Thyroid gland (tissue), 4 donors: ENCODE measurements at regions not wholly inside any gene's neighbourhood (a gene's known extent, or its start where the extent isn't known, plus 50 kb on each side); places are given as distances from the start of the nearest gene placed in this dataset.

ENCODE experiments used
- DNase-seq, 2 donors: peaks; one replicate each; pipeline ENCODE4 v3.0.0-alpha.2; 2019
- H3K27ac ChIP-seq, 3 donors: fragments of 200-600 bp; sonication (generic); 1 replicate in 2 of 3; 2 replicates in 1 of 3; pipeline ENCODE4 v1.5.1; 2016 to 2019; ENCODE audit warnings: mild to moderate bottlenecking in 1 of 3, moderate library complexity in 1 of 3
- H3K27me3 ChIP-seq: fragments of 200-600 bp; sonication (generic); one replicate; pipeline ENCODE4 v1.5.1; 2019
- H3K36me3 ChIP-seq, 2 donors: fragments of 200-600 bp; sonication (generic); one replicate each; pipeline ENCODE4 v1.5.1; 2016 to 2019
- H3K4me1 ChIP-seq, 2 donors: fragments of 200-600 bp; sonication (generic); one replicate each; pipeline ENCODE4 v1.5.1; 2017 to 2019
- H3K4me3 ChIP-seq, 3 donors: fragments of 200-600 bp; sonication (generic); replicated peaks in 1 of 3; 1 replicate in 2 of 3; 2 replicates in 1 of 3; pipeline ENCODE4 v1.5.1; 2016; ENCODE audit warnings: mild to moderate bottlenecking in 1 of 3
- H3K9me3 ChIP-seq: fragments of 200-600 bp; sonication (generic); one replicate; pipeline ENCODE4 v1.5.1; 2017
- POLR2A ChIP-seq, 2 donors: fragments of 450-650 bp; IDR thresholded peaks; one replicate each; pipeline ENCODE4 v1.6.1; 2017; ENCODE audit warnings: antibody characterized with exemption in 2 of 2, mild to moderate bottlenecking in 2 of 2, moderate library complexity in 1 of 2
- whole genome bisulfite sequencing, 2 donors: methylation state at CpG; one replicate each; pipeline ENCODE4 v1.1.5; 2017; 5-methylcytosine and 5-hydroxymethylcytosine counted together
- intact Hi-C: fragments of 100-400 bp; cut with DNase I; formaldehyde crosslinking; loops from one replicate; pipeline ENCODE4 v1.15.1; 2023
- TF ChIP-seq, protein P1 (sequence below), 6 experiments: fragments of 200-600 bp in 3 of 6; fragments of 450-650 bp in 3 of 6; sonication (generic) in 3 of 6; IDR thresholded peaks; one replicate each; pipeline ENCODE4 v1.5.1; 2016 to 2019; ENCODE audit warnings: antibody characterized with exemption in 6 of 6, mild to moderate bottlenecking in 2 of 6, inconsistent platforms in 1 of 6, moderate library complexity in 1 of 6

DNA sequence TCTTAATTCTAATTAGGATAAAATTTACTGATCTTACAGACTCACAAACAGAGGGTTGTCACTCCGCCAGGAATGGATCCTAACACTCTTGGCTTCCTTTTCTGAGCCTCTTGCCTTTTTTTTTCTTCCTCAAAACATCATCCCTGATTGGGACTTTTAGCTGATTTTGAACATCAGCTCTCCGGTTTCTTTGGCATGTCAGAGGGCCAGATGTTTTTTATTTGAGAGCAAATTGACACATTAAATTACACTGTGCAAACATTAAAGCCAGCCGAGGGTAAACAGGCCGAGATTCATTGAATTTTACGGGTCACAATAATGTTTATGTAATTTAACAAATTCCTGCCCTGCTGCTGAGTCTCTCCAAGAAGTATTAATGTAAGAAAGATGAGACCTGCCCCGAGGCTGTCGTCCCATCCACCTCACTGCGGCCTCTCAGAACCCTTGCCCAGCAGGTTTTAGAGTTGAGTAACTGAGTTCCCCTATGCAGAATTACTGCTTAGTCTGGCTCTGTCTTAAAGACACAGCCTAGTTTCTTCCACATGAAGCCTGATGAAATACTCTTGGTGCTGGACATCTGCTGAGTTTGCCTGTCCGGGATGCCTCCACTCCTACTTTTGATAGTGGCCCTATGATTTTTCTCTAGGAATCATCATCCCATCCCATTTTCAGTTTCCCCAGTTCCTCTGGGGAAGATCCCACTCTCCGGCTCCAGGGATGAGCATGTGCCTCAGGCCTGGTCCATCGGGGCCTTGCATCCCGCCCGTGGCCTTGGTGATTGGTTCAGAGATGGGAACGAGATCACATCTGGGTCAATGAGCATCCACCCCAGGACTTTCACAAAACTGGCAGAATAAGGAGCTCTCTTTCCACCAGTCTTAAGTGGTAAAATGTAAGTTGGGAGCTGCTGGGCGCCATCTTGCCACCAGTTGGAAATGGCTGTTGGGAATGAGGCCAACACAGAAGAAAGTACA is 226.6 kb upstream of the TLE3 start:
- Histone ChIP-seq H3K36me3 (no peaks in the 10 kb centered on the region), H3K4me3 (no peak overlapping the region), H3K9me3 (no peaks in the 10 kb centered on the region), H3K4me1 (peaks cover 25 to 56% of the 10 kb centered on the region in 2 donors), H3K27me3 (no peaks in the 10 kb centered on the region), H3K27ac (no peak overlapping the region)
- TF ChIP-seq, protein P1, sequence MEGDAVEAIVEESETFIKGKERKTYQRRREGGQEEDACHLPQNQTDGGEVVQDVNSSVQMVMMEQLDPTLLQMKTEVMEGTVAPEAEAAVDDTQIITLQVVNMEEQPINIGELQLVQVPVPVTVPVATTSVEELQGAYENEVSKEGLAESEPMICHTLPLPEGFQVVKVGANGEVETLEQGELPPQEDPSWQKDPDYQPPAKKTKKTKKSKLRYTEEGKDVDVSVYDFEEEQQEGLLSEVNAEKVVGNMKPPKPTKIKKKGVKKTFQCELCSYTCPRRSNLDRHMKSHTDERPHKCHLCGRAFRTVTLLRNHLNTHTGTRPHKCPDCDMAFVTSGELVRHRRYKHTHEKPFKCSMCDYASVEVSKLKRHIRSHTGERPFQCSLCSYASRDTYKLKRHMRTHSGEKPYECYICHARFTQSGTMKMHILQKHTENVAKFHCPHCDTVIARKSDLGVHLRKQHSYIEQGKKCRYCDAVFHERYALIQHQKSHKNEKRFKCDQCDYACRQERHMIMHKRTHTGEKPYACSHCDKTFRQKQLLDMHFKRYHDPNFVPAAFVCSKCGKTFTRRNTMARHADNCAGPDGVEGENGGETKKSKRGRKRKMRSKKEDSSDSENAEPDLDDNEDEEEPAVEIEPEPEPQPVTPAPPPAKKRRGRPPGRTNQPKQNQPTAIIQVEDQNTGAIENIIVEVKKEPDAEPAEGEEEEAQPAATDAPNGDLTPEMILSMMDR (IDR thresholded peaks at IDR 0.05) = no peak
- no peak for TF ChIP-seq POLR2A (IDR thresholded peaks at IDR 0.05)
- WGBS, 2 donors = 66 to 70% methylated on average over 15 of the region's 15 CpGs
- DNase-seq = no peak
- intact Hi-C loops = no loop called here

DNA sequence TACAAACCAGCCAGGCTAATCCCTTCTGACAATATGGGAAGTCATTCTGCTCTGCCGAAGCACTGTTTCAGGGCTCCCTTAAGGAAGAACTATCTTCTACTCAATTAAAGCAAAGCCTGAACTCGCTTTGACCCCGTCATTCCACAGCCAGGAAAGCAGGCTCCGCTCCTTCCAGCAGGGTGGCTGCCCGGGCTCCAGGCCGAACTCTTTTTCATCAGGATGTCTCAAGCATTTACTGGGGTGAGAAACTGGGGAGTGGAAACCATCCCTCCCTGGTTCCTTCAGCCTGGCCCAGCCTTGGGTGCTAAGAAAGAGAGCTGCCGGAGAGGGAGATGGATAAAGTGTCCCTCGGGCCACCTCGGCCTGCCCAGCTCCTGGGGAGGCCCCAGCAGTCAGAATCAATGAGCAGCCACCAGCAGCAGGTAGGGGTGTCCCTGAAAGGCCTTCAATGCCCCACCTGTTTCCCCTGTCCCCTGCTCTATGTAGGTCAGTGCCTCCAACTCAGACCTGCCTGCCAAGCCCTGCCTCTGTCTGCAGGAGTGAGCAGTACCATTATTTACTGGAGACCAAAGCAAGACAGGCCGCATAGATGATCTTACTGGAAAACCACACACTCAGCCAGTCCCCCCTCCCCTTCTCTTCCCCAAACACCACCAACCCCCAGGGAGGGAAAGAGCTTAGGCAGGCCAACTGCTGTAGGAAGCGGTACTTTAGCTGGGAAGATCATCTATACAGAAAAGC is 225.6 kb upstream of the TLE3 start:
- Histone ChIP-seq H3K27me3 (no peaks in the 10 kb centered on the region), H3K4me1 (peaks cover 17 to 47% of the 10 kb centered on the region in 2 donors), H3K4me3 (no peak overlapping the region), H3K36me3 (no peaks in the 10 kb centered on the region), H3K27ac (peak overlapping the region in 2 of 3 donors; percentile 1 to 16), H3K9me3 (no peaks in the 10 kb centered on the region)
- WGBS, 2 donors = 60 to 70% methylated on average over 11 of the region's 11 CpGs
- TF ChIP-seq, protein P1 (IDR thresholded peaks at IDR 0.05) = no peak
- no peak for TF ChIP-seq POLR2A (IDR thresholded peaks at IDR 0.05)
- peak in 1 of 2 donors; percentile 12 for DNase-seq
- intact Hi-C loops = no loop called here

DNA sequence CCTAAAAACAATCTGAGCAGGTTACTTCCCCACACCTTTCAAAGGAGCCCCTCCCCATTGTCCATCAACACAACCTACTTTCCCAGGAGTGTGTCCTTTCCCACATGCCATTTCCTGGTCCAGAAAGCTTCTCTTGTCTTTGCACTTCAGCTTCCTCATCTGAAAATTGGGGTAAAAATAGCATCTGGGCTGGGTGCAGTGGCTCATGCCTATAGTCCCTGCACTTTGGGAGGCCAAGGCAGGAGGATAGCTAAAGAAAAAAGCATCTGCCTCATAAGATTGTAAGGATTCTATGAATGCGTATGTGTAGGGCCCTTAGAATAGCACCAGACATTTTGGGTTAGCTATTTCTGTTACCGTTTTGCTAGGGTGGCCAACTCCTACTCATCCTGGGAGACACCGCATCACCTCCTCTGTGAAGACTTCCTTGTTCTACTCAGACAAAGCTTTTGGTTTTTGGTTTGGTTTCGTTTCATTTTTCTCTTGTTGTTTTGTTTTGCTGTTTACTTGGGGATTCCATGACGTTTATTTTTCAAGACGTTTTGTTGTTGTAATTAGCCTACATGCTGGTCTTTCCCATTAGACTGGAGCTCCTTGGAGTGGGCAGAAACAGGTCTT is 224.4 kb upstream of the TLE3 start:
- Histone ChIP-seq H3K4me1 (peaks cover 9 to 39% of the 10 kb centered on the region in 2 donors), H3K9me3 (no peaks in the 10 kb centered on the region), H3K4me3 (no peak overlapping the region), H3K27ac (no peak overlapping the region), H3K27me3 (no peaks in the 10 kb centered on the region), H3K36me3 (no peaks in the 10 kb centered on the region)
- TF ChIP-seq, protein P1 (IDR thresholded peaks at IDR 0.05) = no peak
- TF ChIP-seq POLR2A (IDR thresholded peaks at IDR 0.05) = no peak
- intact Hi-C loops = no loop called here
- 87 to 88% methylated on average over 6 of the region's 6 CpGs for WGBS, 2 donors
- DNase-seq = no peak

DNA sequence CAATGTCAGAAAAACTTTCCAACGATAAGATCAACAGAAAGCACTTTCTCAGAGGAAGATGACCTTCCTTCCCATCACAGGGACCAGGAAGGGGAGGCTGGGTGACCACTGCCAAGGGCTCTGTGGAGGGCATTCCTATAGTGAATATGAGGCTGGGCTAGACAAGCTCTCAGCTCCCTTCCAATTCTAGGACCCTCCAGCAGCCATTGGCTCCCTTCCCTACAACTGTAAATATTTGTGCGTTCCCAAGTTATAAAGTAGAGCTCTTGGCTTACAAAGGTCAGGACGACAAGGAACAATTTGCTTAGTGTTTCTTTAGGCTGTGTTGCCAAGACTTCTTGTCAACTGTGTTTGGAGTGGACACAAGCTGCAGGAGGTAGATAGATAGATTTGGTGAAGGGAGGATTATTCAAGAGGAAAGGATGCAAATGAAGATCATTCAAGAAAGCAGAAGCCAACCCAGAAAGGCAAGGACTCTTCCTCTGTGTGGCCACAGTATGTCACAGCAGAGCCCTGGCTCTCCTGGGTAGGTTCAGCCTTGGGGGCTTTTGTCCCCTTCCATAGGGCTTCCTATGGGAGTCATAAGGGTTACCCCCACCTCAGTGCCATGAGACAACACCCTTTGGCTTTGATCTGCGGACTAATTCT is 223.6 kb upstream of the TLE3 start:
- H3K4me1 ChIP-seq = peaks cover 9 to 39% of the 10 kb centered on the region in 2 donors
- no peak overlapping the region for H3K27ac ChIP-seq
- no peaks in the 10 kb centered on the region for H3K9me3 ChIP-seq
- TF ChIP-seq POLR2A (IDR thresholded peaks at IDR 0.05) = no peak
- TF ChIP-seq, protein P1 (IDR thresholded peaks at IDR 0.05) = no peak
- no peak for DNase-seq
- H3K4me3 ChIP-seq = no peak overlapping the region
- H3K36me3 ChIP-seq = no peaks in the 10 kb centered on the region
- intact Hi-C loops = no loop called here
- no peaks in the 10 kb centered on the region for H3K27me3 ChIP-seq
- 38 to 53% methylated on average over 4 of the region's 4 CpGs for WGBS, 2 donors
